ENCODE measurements at regions not wholly inside any gene's neighbourhood (a gene's known extent, or its start where the extent isn't known, plus 50 kb on each side); places are given as distances from the start of the nearest gene placed in this dataset.

DNA sequence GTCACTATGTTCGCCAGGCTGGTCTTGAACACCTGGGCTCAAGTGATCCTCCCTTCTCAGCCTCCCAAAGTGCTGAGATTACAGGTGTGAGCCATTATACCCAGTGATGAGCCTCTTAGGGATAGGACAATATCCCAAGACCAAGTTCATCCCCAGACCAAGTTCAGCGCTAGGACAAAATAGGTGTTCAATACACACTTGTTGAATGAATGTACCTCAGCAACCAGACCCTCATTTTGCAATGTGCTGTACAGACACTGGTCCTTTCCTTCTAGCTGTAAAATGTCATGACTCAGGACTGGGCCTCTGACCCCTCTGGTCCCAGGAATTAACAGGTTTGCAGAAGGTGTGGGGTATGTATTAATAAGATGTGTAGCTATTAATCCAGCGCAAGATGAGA is 246.0 kb downstream of the TSHZ3 start:
- Histone ChIP-seq H3K9me3 (ENCODE audit: low read length) (no peaks in the 10 kb centered on the region), H3K4me3 (ENCODE audit: low read length) (no peak overlapping the region), H3K9me2 (ENCODE audit: insufficient read depth, low read length) (no peaks in the 10 kb centered on the region), H3K79me2 (replicated peaks; ENCODE audit: insufficient read depth, low read length) (no peaks in the 10 kb centered on the region), H3K36me3 (ENCODE audit: insufficient read depth, low read length) (no peaks in the 10 kb centered on the region), H3F3A (ENCODE audit: insufficient read depth, low read length, poor library complexity, severe bottlenecking) (no peaks in the 10 kb centered on the region), H3K4me2 (ENCODE audit: low read length) (no peak overlapping the region), H4K20me1 (ENCODE audit: insufficient read depth) (no peaks in the 10 kb centered on the region), H2AFZ (ENCODE audit: low read depth, low read length) (no peak overlapping the region), H3K27me3 (ENCODE audit: insufficient read depth, low read depth, low read length) (no peaks in the 10 kb centered on the region), H3K27ac (ENCODE audit: low read length) (no peak overlapping the region), H3K9ac (ENCODE audit: low read length) (no peak overlapping the region)
- TF ChIP-seq EP300 (conservative IDR thresholded peaks at IDR 0.05; ENCODE audit: poor library complexity, severe bottlenecking) (no peak), SMC3 (conservative IDR thresholded peaks at IDR 0.05; ENCODE audit: poor library complexity) (no peak), EZH2 (IDR thresholded peaks at IDR 0.05; ENCODE audit: borderline replicate concordance, insufficient read depth, low read length, poor library complexity, severe bottlenecking) (no peak), TAF1 (IDR thresholded peaks at IDR 0.05; ENCODE audit: low read depth) (no peak), RAD21 (conservative IDR thresholded peaks at IDR 0.05) (no peak), MXI1 (conservative IDR thresholded peaks at IDR 0.05; ENCODE audit: poor library complexity, severe bottlenecking) (no peak)
- TF ChIP-seq, protein P1, sequence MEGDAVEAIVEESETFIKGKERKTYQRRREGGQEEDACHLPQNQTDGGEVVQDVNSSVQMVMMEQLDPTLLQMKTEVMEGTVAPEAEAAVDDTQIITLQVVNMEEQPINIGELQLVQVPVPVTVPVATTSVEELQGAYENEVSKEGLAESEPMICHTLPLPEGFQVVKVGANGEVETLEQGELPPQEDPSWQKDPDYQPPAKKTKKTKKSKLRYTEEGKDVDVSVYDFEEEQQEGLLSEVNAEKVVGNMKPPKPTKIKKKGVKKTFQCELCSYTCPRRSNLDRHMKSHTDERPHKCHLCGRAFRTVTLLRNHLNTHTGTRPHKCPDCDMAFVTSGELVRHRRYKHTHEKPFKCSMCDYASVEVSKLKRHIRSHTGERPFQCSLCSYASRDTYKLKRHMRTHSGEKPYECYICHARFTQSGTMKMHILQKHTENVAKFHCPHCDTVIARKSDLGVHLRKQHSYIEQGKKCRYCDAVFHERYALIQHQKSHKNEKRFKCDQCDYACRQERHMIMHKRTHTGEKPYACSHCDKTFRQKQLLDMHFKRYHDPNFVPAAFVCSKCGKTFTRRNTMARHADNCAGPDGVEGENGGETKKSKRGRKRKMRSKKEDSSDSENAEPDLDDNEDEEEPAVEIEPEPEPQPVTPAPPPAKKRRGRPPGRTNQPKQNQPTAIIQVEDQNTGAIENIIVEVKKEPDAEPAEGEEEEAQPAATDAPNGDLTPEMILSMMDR (IDR thresholded peaks at IDR 0.05; ENCODE audit: poor library complexity, severe bottlenecking), result no peak

DNA sequence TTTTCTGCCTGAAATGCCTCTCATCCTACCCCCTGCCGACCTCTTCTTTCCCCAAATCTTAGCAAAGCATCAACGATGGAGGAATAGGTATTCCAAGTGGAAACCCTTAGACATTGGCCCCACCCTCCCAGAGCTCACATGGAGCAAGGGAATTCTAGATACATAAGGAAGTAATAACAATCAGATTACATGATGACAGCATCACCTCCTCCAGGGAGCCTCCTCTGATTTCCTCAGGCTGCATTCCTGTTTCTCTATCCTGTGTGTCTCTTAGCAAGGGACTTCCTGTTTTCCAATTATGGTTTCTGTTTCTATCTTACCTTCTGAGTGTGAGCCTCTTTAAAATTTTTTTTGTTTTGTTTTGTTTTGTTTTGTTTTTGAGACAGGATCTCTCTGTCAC is 246.6 kb downstream of the TSHZ3 start:
- TF ChIP-seq RAD21 (conservative IDR thresholded peaks at IDR 0.05), result no peak
- TF ChIP-seq EZH2 (IDR thresholded peaks at IDR 0.05; ENCODE audit: borderline replicate concordance, insufficient read depth, low read length, poor library complexity, severe bottlenecking), result no peak
- TF ChIP-seq TAF1 (IDR thresholded peaks at IDR 0.05; ENCODE audit: low read depth), result no peak
- TF ChIP-seq, protein P2, sequence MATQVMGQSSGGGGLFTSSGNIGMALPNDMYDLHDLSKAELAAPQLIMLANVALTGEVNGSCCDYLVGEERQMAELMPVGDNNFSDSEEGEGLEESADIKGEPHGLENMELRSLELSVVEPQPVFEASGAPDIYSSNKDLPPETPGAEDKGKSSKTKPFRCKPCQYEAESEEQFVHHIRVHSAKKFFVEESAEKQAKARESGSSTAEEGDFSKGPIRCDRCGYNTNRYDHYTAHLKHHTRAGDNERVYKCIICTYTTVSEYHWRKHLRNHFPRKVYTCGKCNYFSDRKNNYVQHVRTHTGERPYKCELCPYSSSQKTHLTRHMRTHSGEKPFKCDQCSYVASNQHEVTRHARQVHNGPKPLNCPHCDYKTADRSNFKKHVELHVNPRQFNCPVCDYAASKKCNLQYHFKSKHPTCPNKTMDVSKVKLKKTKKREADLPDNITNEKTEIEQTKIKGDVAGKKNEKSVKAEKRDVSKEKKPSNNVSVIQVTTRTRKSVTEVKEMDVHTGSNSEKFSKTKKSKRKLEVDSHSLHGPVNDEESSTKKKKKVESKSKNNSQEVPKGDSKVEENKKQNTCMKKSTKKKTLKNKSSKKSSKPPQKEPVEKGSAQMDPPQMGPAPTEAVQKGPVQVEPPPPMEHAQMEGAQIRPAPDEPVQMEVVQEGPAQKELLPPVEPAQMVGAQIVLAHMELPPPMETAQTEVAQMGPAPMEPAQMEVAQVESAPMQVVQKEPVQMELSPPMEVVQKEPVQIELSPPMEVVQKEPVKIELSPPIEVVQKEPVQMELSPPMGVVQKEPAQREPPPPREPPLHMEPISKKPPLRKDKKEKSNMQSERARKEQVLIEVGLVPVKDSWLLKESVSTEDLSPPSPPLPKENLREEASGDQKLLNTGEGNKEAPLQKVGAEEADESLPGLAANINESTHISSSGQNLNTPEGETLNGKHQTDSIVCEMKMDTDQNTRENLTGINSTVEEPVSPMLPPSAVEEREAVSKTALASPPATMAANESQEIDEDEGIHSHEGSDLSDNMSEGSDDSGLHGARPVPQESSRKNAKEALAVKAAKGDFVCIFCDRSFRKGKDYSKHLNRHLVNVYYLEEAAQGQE (IDR thresholded peaks at IDR 0.05; ENCODE audit: borderline replicate concordance), result no peak
- no peak for TF ChIP-seq POLR2AphosphoS5 (IDR thresholded peaks at IDR 0.05)
- no peak for TF ChIP-seq MXI1 (conservative IDR thresholded peaks at IDR 0.05; ENCODE audit: poor library complexity, severe bottlenecking)
- TF ChIP-seq, protein P1 (IDR thresholded peaks at IDR 0.05; ENCODE audit: poor library complexity, severe bottlenecking), result no peak
- no peak for TF ChIP-seq EP300 (conservative IDR thresholded peaks at IDR 0.05; ENCODE audit: poor library complexity, severe bottlenecking)
- no peak for TF ChIP-seq SMC3 (conservative IDR thresholded peaks at IDR 0.05; ENCODE audit: poor library complexity)
- no peaks in the 10 kb centered on the region for H3K27me3 ChIP-seq (ENCODE audit: insufficient read depth, low read depth, low read length)

More for the DNA sequence above, 246.6 kb downstream of the TSHZ3 start:
- Histone ChIP-seq H3K9me2 (ENCODE audit: insufficient read depth, low read length) (no peaks in the 10 kb centered on the region), H4K20me1 (ENCODE audit: insufficient read depth) (no peaks in the 10 kb centered on the region), H3K9me3 (ENCODE audit: low read length) (no peaks in the 10 kb centered on the region), H3K4me3 (ENCODE audit: low read length) (no peak overlapping the region), H3K79me2 (replicated peaks; ENCODE audit: insufficient read depth, low read length) (no peaks in the 10 kb centered on the region), H3K4me2 (ENCODE audit: low read length) (no peak overlapping the region), H3K9ac (ENCODE audit: low read length) (no peak overlapping the region), H3F3A (ENCODE audit: insufficient read depth, low read length, poor library complexity, severe bottlenecking) (no peaks in the 10 kb centered on the region), H3K27ac (ENCODE audit: low read length) (no peak overlapping the region), H3K36me3 (ENCODE audit: insufficient read depth, low read length) (no peaks in the 10 kb centered on the region), H2AFZ (ENCODE audit: low read depth, low read length) (no peak overlapping the region)

Data from neural cell (in vitro differentiated cells).